IMR-90 (cell line): ENCODE measurements at regions not wholly inside any gene's neighbourhood (a gene's known extent, or its start where the extent isn't known, plus 50 kb on each side); places are given as distances from the start of the nearest gene placed in this dataset.

ENCODE experiments used
- ATAC-seq: fragments of 200-7000 bp; cut with Tn5 transposase; 2 replicates; pipeline ENCODE4 v1.9.1; 2020; ENCODE audit warnings: low read depth, mild to moderate bottlenecking, moderate library complexity
- BruUV-seq: library from RNA; stranded (reverse); fragments of 400-500 nt; replicated peaks from 2 replicates; lab custom pipeline; 2021; lab: Mats Ljungman, UMichigan
- CTCF ChIA-PET: fragments of 300-600 bp; formaldehyde crosslinking; extraction: SDS; loops from one replicate; lab custom pipeline; 2021; ENCODE audit warnings: antibody characterized with exemption; lab: Yijun Ruan, JAX
- POLR2A ChIA-PET: fragments of 300-600 bp; sonication (Branson Sonifier 250); formaldehyde crosslinking; loops from one replicate; lab custom pipeline; 2022; ENCODE audit warnings: antibody characterized with exemption; ENCODE audit not compliant: unreplicated experiment; lab: Charles Lee
- DNase-seq: peaks from one replicate; pipeline ENCODE4 v3.0.0; 2013
- H2AFZ ChIP-seq: replicated peaks from 2 replicates; pipeline ENCODE3; 2013; ENCODE audit warnings: low read length, mild to moderate bottlenecking; ENCODE audit not compliant: poor library complexity
- H2AK5ac ChIP-seq: 2 replicates; pipeline ENCODE4 v1.6.1; 2013; ENCODE audit warnings: low read depth, low read length, inconsistent platforms
- H2AK9ac ChIP-seq: replicated peaks from 2 replicates; pipeline ENCODE3; 2013; ENCODE audit warnings: mild to moderate bottlenecking, low read depth, low read length, moderate library complexity; ENCODE audit not compliant: poor library complexity
- H2BK120ac ChIP-seq: 2 replicates; pipeline ENCODE4 v1.6.1; 2013; ENCODE audit warnings: low read depth, low read length, inconsistent platforms
- H2BK15ac ChIP-seq: 3 replicates; pipeline ENCODE4 v1.6.1; 2013; ENCODE audit warnings: low read depth, low read length, inconsistent platforms
- H2BK20ac ChIP-seq: 2 replicates; pipeline ENCODE4 v1.6.1; 2013; ENCODE audit warnings: low read depth, mild to moderate bottlenecking, inconsistent platforms, low read length, moderate library complexity
- H2BK5ac ChIP-seq: 2 replicates; pipeline ENCODE4 v1.6.1; 2013; ENCODE audit warnings: mild to moderate bottlenecking, low read depth, low read length, inconsistent platforms; ENCODE audit not compliant: poor library complexity, severe bottlenecking
- H3K14ac ChIP-seq: replicated peaks from 2 replicates; pipeline ENCODE4 v1.6.1; 2013; ENCODE audit warnings: low read depth, low read length, inconsistent platforms
- H3K18ac ChIP-seq: 2 replicates; pipeline ENCODE4 v1.6.1; 2013; ENCODE audit warnings: low read depth, low read length, control low read depth
- H3K23ac ChIP-seq: 2 replicates; pipeline ENCODE4 v1.6.1; 2013; ENCODE audit warnings: low read depth, low read length, inconsistent platforms
- H3K27ac ChIP-seq: 2 replicates; pipeline ENCODE4 v1.5.1; 2013; ENCODE audit warnings: mild to moderate bottlenecking, control low read depth, low read length; ENCODE audit not compliant: insufficient read depth
- H3K27me3 ChIP-seq: 2 replicates; pipeline ENCODE4 v1.6.1; 2013; ENCODE audit warnings: low read length; ENCODE audit not compliant: control insufficient read depth, insufficient read depth
- H3K36me3 ChIP-seq: 2 replicates; pipeline ENCODE4 v1.6.1; 2013; ENCODE audit warnings: low read length, mixed read lengths; ENCODE audit not compliant: control insufficient read depth, insufficient read depth
- H3K4ac ChIP-seq: 2 replicates; pipeline ENCODE4 v1.6.1; 2013; ENCODE audit warnings: low read depth, low read length, inconsistent platforms
- H3K4me1 ChIP-seq: 2 replicates; pipeline ENCODE4 v1.6.1; 2013; ENCODE audit warnings: low read length, mixed read lengths; ENCODE audit not compliant: control insufficient read depth, insufficient read depth
- H3K4me2 ChIP-seq: 2 replicates; pipeline ENCODE4 v1.6.1; 2013; ENCODE audit warnings: low read depth, mild to moderate bottlenecking, control low read depth, low read length, moderate library complexity
- H3K4me3 ChIP-seq: 2 replicates; pipeline ENCODE4 v1.5.1; 2013; ENCODE audit warnings: low read depth, mild to moderate bottlenecking, control low read depth, low read length, moderate library complexity; ENCODE audit not compliant: insufficient read depth
- H3K56ac ChIP-seq: 2 replicates; pipeline ENCODE4 v1.6.1; 2013; ENCODE audit warnings: low read length, inconsistent platforms; ENCODE audit not compliant: insufficient read depth; ENCODE audit errors: extremely low read depth
- H3K79me1 ChIP-seq, 2 experiments: 2 replicates each; pipeline ENCODE4 v1.6.1; 2013; ENCODE audit warnings: low read length in 2 of 2, inconsistent platforms in 1 of 2, low read depth in 1 of 2
- H3K9ac ChIP-seq: 2 replicates; pipeline ENCODE4 v1.6.1; 2013; ENCODE audit warnings: low read depth, low read length, control low read depth
- H3K9me1 ChIP-seq: 2 replicates; pipeline ENCODE4 v1.6.1; 2013; ENCODE audit warnings: low read length, inconsistent platforms; ENCODE audit not compliant: insufficient read depth
- H3K9me3 ChIP-seq: 2 replicates; pipeline ENCODE4 v1.6.1; 2013; ENCODE audit warnings: low read length; ENCODE audit not compliant: control insufficient read depth, insufficient read depth
- H4K20me1 ChIP-seq: 2 replicates; pipeline ENCODE4 v1.6.1; 2013; ENCODE audit warnings: low read length, inconsistent platforms; ENCODE audit not compliant: insufficient read depth
- H4K5ac ChIP-seq: 2 replicates; pipeline ENCODE4 v1.6.1; 2013; ENCODE audit warnings: mild to moderate bottlenecking, low read depth, low read length, control low read depth
- H4K8ac ChIP-seq, 2 experiments: 2 replicates each; pipeline ENCODE4 v1.6.1; 2013; ENCODE audit warnings: low read depth in 2 of 2, low read length in 2 of 2, control low read depth in 1 of 2, inconsistent platforms in 1 of 2
- H4K91ac ChIP-seq: 2 replicates; pipeline ENCODE4 v1.6.1; 2013; ENCODE audit warnings: low read depth, low read length, inconsistent platforms; ENCODE audit not compliant: insufficient read depth
- CEBPB ChIP-seq: IDR thresholded peaks from 2 replicates; pipeline ENCODE4 v1.6.1; 2012; ENCODE audit warnings: low read depth, low read length, improper control_type of control experiment
- USF2 ChIP-seq: fragments of 150-350 bp; IDR thresholded peaks from 2 replicates; pipeline ENCODE4 v1.6.1; 2017; ENCODE audit warnings: mild to moderate bottlenecking, antibody characterized with exemption, low read length, low read depth
- WGBS, 2 experiments: methylation state at CpG; one replicate each; pipeline versions ENCODE4 v1.1.5 to v1.1.7; 2013; ENCODE audit warnings: missing lambda C conversion rate in 2 of 2; ENCODE audit not compliant: insufficient read length in 1 of 2; ENCODE audit errors: extremely low coverage in 2 of 2; 5-methylcytosine and 5-hydroxymethylcytosine counted together
- dilution Hi-C: fragments of 300-500 bp; cut with HindIII; formaldehyde crosslinking; loops from one replicate; pipeline ENCODE4 v1.14.3; 2018; ENCODE audit warnings: low sequenced_read_pairs; ENCODE audit not compliant: unreplicated experiment
- in situ Hi-C: fragments of 300-500 bp; cut with MboI; formaldehyde crosslinking; loops from 3 replicates; pipeline ENCODE4 v1.14.3; 2019; ENCODE audit warnings: low sequenced_read_pairs, inconsistent platforms, mixed read lengths
- intact Hi-C: fragments of 100-400 bp; cut with micrococcal nuclease; formaldehyde crosslinking; loops from 2 replicates; pipeline ENCODE4 v1.10.0; 2022

DNA sequence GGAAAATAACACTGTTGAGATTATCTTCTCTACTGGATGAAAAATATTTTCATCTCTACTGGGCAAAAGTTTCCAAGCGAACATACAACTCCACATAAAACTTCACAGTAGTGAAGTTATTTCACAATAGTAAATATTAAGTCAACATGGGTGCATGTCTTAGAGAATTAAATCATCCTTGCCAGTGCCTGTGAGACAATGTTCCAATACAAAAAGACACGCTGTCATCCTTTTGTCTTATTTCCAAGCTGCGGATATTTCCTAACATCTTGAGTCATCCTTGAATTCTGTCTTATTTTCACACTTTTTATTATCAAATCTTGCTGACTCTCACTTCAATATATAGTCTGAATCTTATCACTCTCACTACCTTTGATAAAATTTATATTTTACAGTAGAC lies 142.9 kb upstream of the KITLG start:
- dilution Hi-C loops = no loop called here

More for the DNA sequence above, 142.9 kb upstream of the KITLG start:
- Histone ChIP-seq H2BK20ac (no peak overlapping the region), H2BK15ac (no peak overlapping the region), H3K9me1 (0 out of 2 replicates have a peak, but pooled peaks cover 3% of the 10 kb centered on the region), H3K18ac (no peak overlapping the region), H4K8ac (no peak overlapping the region), H3K4me3 (no peak overlapping the region), H2AK9ac (no peak overlapping the region), H3K56ac (no peak overlapping the region), H3K79me1 (no peaks in the 10 kb centered on the region), H3K27ac (no peak overlapping the region), H3K9ac (no peak overlapping the region), H3K9me3 (no peaks in the 10 kb centered on the region), H3K4me1 (peaks cover 8% of the 10 kb centered on the region), H4K91ac (no peak overlapping the region), H2AFZ (no peak overlapping the region), H3K4me2 (no peak overlapping the region), H4K5ac (no peak overlapping the region), H3K4ac (no peak overlapping the region), H2AK5ac (no peak overlapping the region), H4K20me1 (no peaks in the 10 kb centered on the region), H3K14ac (no peak overlapping the region), H3K23ac (no peak overlapping the region), H2BK5ac (no peak overlapping the region), H3K27me3 (no peaks in the 10 kb centered on the region), H3K36me3 (no peaks in the 10 kb centered on the region), H2BK120ac (no peak overlapping the region)
- TF ChIP-seq USF2 = no peak
- TF ChIP-seq CEBPB = peak; percentile 81
- DNase-seq = peak; percentile 36
- in situ Hi-C loops = no loop called here
- intact Hi-C loops = no loop called here
- WGBS, 2 experiments = no CpG with 5 or more reads among the region's 3 CpGs
- no TSS peak for BruUV-seq
- ChIA-PET CTCF (no interaction called here), POLR2A (no interaction called here)
- no peak for ATAC-seq
